HG03439 (cell line): ENCODE measurements at regions not wholly inside any gene's neighbourhood (a gene's known extent, or its start where the extent isn't known, plus 50 kb on each side); places are given as distances from the start of the nearest gene placed in this dataset.

Source experiments
- ATAC-seq: cut with Tn5 transposase; IDR thresholded peaks from one replicate; pipeline ENCODE4 v1.9.1; 2021; ENCODE audit warnings: mild to moderate bottlenecking, moderate library complexity; ENCODE audit not compliant: unreplicated experiment

GRCh38 chr18:30562231-30562630 lies 480.3 kb downstream of the DSC3 start:
- ATAC-seq: no peak

- no peak for ATAC-seq
These were observed 486.4 kb downstream of the DSC3 start for GRCh38 chr18:30556112-30556511.

- no peak for ATAC-seq
These were observed 497.1 kb downstream of the DSC3 start for GRCh38 chr18:30545393-30545792.

- no peak for ATAC-seq
These were observed 498.4 kb downstream of the DSC3 start for GRCh38 chr18:30544141-30544540.

- no peak for ATAC-seq
These were observed 508.8 kb downstream of the DSC3 start for GRCh38 chr18:30533716-30534115.

GRCh38 chr18:30527917-30528316 lies 514.6 kb downstream of the DSC3 start:
- ATAC-seq: no peak

- ATAC-seq: no peak
These were observed 515.3 kb downstream of the DSC3 start for GRCh38 chr18:30527226-30527625.

- ATAC-seq: no peak
These were observed 520.1 kb downstream of the DSC3 start for GRCh38 chr18:30522288-30522929.

- no peak for ATAC-seq
These were observed 528.5 kb downstream of the DSC3 start for GRCh38 chr18:30514059-30514458.

- no peak for ATAC-seq
These were observed 529.7 kb downstream of the DSC3 start for GRCh38 chr18:30512872-30513271.

GRCh38 chr18:30510882-30511281 lies 531.7 kb downstream of the DSC3 start:
- ATAC-seq: no peak

GRCh38 chr18:30501594-30501993 lies 540.9 kb downstream of the DSC3 start:
- no peak for ATAC-seq

- no peak for ATAC-seq
These were observed 542.1 kb downstream of the DSC3 start for GRCh38 chr18:30500240-30500945.

- ATAC-seq: no peak
These were observed 542.8 kb downstream of the DSC3 start for GRCh38 chr18:30499721-30500120.

GRCh38 chr18:30492552-30493129 lies 549.9 kb downstream of the DSC3 start:
- no peak for ATAC-seq

GRCh38 chr18:30491815-30492551 lies 550.6 kb downstream of the DSC3 start:
- ATAC-seq: no peak

- ATAC-seq: no peak
These were observed 552.5 kb downstream of the DSC3 start for GRCh38 chr18:30489890-30490643.

GRCh38 chr18:30487962-30488361 lies 554.6 kb downstream of the DSC3 start:
- ATAC-seq: no peak

GRCh38 chr18:30486856-30487255 lies 555.7 kb downstream of the DSC3 start:
- no peak for ATAC-seq

GRCh38 chr18:30485078-30485477 lies 557.5 kb downstream of the DSC3 start:
- no peak for ATAC-seq

- ATAC-seq: no peak
These were observed 560.7 kb downstream of the DSC3 start for GRCh38 chr18:30481871-30482270.
